GM21529 (cell line): ENCODE measurements at regions not wholly inside any gene's neighbourhood (a gene's known extent, or its start where the extent isn't known, plus 50 kb on each side); places are given as distances from the start of the nearest gene placed in this dataset.
"Not testable (repeated sequence)": the region's sequence is repeated elsewhere in the genome, so short reads cannot be mapped to it uniquely, and the experiment has no call there.

Experiments
- ATAC-seq: cut with Tn5 transposase; IDR thresholded peaks from one replicate; pipeline ENCODE4 v1.9.1; 2021; ENCODE audit not compliant: unreplicated experiment

DNA sequence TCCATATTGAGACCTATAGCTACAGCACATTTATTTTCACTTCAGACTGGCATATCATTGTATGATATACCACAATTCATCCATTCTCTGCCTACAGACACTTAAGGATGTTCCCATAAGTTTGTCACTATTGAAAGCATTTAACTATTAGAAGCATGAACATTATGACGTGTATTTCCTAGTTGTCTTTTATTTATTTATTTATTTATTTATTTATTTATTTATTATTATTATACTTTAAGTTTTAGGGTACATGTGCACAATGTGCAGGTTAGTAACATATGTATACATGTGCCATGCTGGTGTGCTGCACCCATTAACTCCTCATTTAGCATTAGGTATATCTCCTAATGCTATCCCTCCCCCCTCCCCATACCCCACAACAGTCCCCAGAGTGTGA is 448.0 kb downstream of the TMEM232 start:
- ATAC-seq = not testable (repeated sequence)

DNA sequence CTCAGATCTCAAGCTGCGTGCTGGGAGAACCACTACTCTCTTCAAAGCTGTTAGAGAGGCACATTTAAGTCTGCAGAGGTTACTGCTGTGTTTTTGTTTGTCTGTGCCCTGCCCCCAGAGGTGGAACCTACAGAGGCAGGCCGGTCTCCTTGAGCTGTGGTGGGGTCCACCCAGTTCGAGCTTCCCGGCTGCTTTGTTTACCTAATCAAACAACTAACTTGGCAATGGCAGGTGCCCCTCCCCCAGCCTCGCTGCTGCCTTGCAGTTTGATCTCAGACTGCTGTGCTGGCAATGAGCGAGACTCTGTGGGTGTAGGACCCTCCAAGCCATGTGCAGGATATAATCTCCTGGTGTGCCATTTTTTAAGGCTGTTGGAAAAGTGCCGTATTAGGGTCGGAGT is 442.4 kb downstream of the TMEM232 start:
- ATAC-seq = not testable (repeated sequence)

GRCh38 chr5:110288766-110289511 is 437.5 kb downstream of the TMEM232 start:
- no peak for ATAC-seq

GRCh38 chr5:110289512-110289810 is 437.0 kb downstream of the TMEM232 start:
- no peak for ATAC-seq

DNA sequence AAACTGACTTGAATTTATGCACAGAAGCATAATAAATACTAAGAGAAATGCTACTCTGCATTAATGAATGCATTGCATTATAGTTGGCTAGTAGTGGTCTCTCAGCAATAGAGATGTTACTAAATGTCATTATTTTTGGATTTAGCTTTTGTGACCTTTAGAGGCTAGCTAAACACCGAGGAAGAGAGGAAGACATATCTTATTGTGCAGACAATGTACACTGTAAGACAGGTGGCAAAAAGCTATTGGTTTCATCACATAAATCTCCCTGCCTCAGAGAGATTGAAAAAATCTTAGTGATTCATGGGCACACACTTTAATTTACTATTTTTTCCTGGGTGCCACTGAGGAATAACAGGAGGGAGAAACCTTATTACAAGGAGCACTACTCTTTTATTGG is 435.9 kb downstream of the TMEM232 start:
- no peak for ATAC-seq

- ATAC-seq = no peak
Measured at GRCh38 chr5:110294281-110294680, 432.2 kb downstream of the TMEM232 start.

GRCh38 chr5:110297152-110297670 is 429.3 kb downstream of the TMEM232 start:
- no peak for ATAC-seq

DNA sequence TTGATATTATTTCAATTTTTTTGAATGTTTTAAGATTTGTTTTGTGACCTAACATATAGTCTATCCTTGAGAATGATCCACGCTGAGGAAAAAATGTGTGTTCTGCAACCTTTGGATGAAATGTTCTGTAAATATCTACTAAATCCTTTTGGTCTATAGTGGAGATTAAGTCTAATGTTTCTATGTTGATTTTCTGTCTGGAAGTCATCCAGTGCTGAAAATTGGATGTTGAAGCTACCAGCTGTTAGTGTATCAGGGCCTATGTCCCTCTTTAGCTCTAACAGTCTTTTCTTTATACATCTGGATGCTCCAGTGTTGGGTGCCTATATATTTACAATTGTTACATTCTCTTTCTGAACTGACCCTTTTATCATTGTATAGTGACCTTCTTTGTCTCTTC is 422.3 kb downstream of the TMEM232 start:
- ATAC-seq = no peak

- no peak for ATAC-seq
Measured at GRCh38 chr5:110306650-110307049, 419.8 kb downstream of the TMEM232 start.

GRCh38 chr5:110309222-110309621 is 417.2 kb downstream of the TMEM232 start:
- no peak for ATAC-seq

GRCh38 chr5:110316566-110316965 is 409.9 kb downstream of the TMEM232 start:
- ATAC-seq = not testable (repeated sequence)

- ATAC-seq = no peak
Measured at GRCh38 chr5:110321117-110321516, 405.4 kb downstream of the TMEM232 start.

DNA sequence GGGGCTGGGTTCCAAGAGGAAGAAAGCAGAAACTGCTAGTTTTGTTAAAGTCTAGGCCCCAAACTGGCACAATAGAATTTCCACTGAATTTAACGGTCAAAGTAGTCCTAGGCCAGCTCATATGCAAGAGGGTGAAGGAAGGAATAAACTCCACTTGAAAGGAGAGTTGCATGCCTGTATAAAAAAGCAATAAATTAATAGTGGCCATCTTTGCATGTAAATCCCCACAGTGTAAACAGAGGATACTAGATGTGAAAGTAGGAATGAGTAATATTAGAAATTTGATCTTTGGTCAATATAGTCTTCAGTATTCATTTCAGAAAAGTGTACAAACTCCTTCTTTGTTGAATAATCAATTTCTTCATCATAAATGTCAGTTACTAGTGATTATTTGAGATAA is 403.1 kb downstream of the TMEM232 start:
- no peak for ATAC-seq

DNA sequence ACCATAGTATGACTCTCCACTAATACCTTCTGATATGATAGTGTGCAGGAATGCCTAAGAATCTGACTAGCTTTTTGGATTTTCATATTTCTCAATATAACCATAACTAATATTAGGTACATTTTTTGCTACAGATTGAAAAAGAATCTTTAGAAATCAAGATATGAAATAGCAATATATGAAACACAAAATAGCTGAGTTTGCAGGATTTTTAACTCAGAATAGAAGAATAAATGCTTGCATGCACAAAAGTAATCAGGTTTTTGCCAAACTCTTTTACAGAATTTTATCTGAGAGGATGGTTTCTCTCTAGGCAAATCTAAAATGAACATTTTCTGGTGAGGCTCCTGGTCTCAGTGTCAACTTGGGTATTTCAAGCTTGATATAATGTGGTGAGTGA is 402.6 kb downstream of the TMEM232 start:
- ATAC-seq = no peak

- ATAC-seq = no peak
Measured at GRCh38 chr5:110324876-110325275, 401.6 kb downstream of the TMEM232 start.

DNA sequence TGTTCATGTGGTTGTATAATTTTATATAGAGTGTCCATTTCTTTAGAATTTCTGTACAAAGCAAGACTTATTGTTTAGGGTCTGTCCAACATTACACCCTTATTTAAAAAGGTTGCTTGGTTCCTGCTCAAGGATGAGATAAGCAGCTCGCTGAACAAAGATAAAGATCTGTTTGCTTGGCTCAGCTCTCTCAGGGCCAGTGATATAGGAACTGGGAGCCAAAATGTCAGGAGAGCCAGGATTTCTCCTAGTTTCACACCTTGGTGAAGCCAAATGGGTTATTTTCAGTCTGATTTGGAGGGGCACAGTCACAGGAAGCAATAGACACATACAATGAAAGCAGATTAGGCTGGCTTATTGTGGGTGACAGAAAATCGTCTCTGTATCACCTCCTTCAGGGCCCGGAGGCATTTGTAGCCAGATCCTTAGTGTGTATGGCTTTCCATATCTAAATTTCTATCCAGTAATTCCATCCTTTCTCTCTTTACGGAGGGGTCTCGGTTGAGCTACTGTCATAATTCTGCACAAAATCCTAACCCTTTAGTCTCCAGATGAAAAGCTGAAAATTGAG is 396.4 kb downstream of the TMEM232 start:
- ATAC-seq = no peak

GRCh38 chr5:110333384-110333783 is 393.1 kb downstream of the TMEM232 start:
- no peak for ATAC-seq

DNA sequence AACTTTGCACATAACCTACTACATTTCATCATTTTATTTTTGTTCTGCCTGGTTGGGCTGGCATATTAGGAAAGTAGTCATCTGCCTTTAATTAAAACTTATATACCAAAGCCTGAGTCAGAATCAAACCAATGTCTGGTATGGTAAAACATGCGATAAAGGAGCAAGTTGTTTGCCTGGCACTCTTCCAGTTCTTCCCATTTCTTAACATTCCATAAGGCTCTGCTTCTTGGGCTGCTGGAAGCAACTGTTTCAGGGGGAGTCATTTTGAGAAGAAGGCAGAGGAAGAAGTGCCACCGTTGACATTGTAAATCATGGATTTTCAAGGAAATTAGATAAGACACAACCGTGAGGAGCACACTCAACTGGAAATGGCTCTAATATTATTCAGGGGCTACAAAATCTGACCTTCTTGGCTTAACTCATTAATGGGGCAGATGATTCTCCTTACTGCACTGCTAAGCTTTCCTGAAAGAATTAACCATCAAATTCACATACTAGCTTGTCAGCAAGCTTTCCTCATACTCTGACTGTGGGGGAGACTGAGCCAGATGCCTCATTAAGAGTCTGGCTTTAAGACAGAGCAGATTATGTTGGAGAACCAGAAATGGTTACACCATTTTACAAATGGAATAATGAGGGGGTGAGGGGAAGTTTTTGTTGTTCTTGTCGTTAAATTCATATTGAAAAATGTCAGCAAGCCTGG is 391.0 kb downstream of the TMEM232 start:
- ATAC-seq = no peak

- no peak for ATAC-seq
Measured at GRCh38 chr5:110338341-110339083, 388.0 kb downstream of the TMEM232 start.

- ATAC-seq = no peak
Measured at GRCh38 chr5:110339399-110339798, 387.1 kb downstream of the TMEM232 start.

DNA sequence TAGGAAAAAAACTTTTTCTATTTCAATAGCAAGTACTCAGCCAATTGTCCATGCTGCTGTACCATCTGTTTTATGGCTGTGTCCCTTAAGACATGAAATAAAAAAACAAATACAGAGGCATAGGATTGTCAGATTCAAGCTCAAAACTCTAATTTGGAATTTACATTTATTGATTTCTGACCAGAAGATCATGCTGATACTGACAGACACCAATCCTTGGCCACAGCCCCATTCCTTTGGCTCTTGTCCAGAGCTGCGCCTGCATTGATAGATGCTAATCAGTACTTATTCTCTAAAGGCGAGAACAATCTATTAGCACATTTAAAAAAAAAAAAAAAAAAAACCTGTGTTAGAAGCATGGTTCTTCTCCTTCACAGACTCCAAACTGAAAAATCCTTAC is 384.6 kb downstream of the TMEM232 start:
- no peak for ATAC-seq
